HCT116 (cell line): ENCODE measurements at regions not wholly inside any gene's neighbourhood (a gene's known extent, or its start where the extent isn't known, plus 50 kb on each side); places are given as distances from the start of the nearest gene placed in this dataset.

ENCODE experiments used
- ATAC-seq: fragments of 200-7000 bp; cut with Tn5 transposase; 2 replicates; pipeline ENCODE4 v1.9.1; 2020; ENCODE audit warnings: mild to moderate bottlenecking, moderate library complexity
- BruUV-seq: library from RNA; stranded (reverse); fragments of 400-500 nt; replicated peaks from 2 replicates; lab custom pipeline; 2021; lab: Mats Ljungman, UMichigan
- CTCF ChIA-PET: fragments of 300-600 bp; sonication (Branson Sonifier 250); formaldehyde crosslinking; loops from one replicate; lab custom pipeline; 2021; ENCODE audit warnings: antibody characterized with exemption; lab: Charles Lee
- POLR2A ChIA-PET: fragments of 300-600, 350-600 bp; sonication (Branson Sonifier 250); formaldehyde crosslinking; loops from one replicate; lab custom pipeline; 2021; ENCODE audit warnings: antibody characterized with exemption; lab: Charles Lee
- RAD21 ChIA-PET, 2 experiments: fragments of 300-600 bp; sonication (Branson Sonifier 250); formaldehyde crosslinking; loops; one replicate each; lab custom pipeline; 2023; ENCODE audit warnings: low total read pairs in 2 of 2; ENCODE audit not compliant: uncharacterized antibody in 2 of 2, unreplicated experiment in 2 of 2, low non-redundant PET in 1 of 2; lab: Charles Lee
- DNase-seq: peaks from one replicate; pipeline ENCODE4 v3.0.0-alpha.2; 2010; ENCODE audit warnings: low read depth, low spot score
- H2AFZ ChIP-seq: fragments of 200-600 bp; shearing (Covaris generic), sonication (generic); 2 replicates; pipeline ENCODE4 v1.6.1; 2017; ENCODE audit warnings: low read depth, mixed run types, mixed read lengths, antibody characterized with exemption, low read length; ENCODE audit not compliant: poor library complexity, severe bottlenecking
- H3K27ac ChIP-seq: 2 replicates; pipeline ENCODE4 v1.5.1; 2012; ENCODE audit warnings: low read depth, low read length
- H3K27me3 ChIP-seq: fragments of 200-600 bp; sonication (generic); 2 replicates; pipeline ENCODE4 v1.6.1; 2016; ENCODE audit warnings: mixed run types, low read length, mixed read lengths; ENCODE audit not compliant: insufficient read depth
- H3K36me3 ChIP-seq, 2 experiments: fragments of 200-500 bp in 1 of 2; fragments of 200-600 bp in 1 of 2; sonication (Bioruptor generic) in 1 of 2; sonication (generic) in 1 of 2; 2 replicates each; pipeline versions ENCODE4 v1.5.1 to v1.6.1; 2014 to 2016; ENCODE audit warnings: low read length in 2 of 2, inconsistent platforms in 1 of 2, mixed read lengths in 1 of 2, mixed run types in 1 of 2; ENCODE audit not compliant: insufficient read depth in 2 of 2, control insufficient read depth in 1 of 2
- H3K4me1 ChIP-seq, 2 experiments: fragments of 200-600 bp in 1 of 2; sonication (generic) in 1 of 2; 2 replicates each; pipeline versions ENCODE4 v1.5.1 to v1.6.1; 2012 to 2017; ENCODE audit warnings: low read length in 2 of 2, inconsistent platforms in 1 of 2, mild to moderate bottlenecking in 1 of 2, mixed read lengths in 1 of 2, mixed run types in 1 of 2, moderate library complexity in 1 of 2; ENCODE audit not compliant: insufficient read depth in 2 of 2, control insufficient read depth in 1 of 2
- H3K4me2 ChIP-seq: fragments of 200-600 bp; sonication (generic); 2 replicates; pipeline ENCODE4 v1.6.1; 2017; ENCODE audit warnings: mixed run types, low read length, mixed read lengths
- H3K4me3 ChIP-seq, 2 experiments: fragments of 200-600 bp in 1 of 2; sonication (generic) in 1 of 2; replicated peaks in 1 of 2; 2 replicates each; pipeline ENCODE4 v1.5.1; 2011 to 2016; ENCODE audit warnings: low read length in 2 of 2, control low read depth in 1 of 2, low read depth in 1 of 2, mild to moderate bottlenecking in 1 of 2, mixed read lengths in 1 of 2, mixed run types in 1 of 2
- H3K79me2 ChIP-seq: fragments of 200-600 bp; sonication (generic); 2 replicates; pipeline ENCODE4 v1.6.1; 2017; ENCODE audit warnings: mild to moderate bottlenecking, mixed run types, low read length, moderate library complexity, mixed read lengths; ENCODE audit not compliant: insufficient read depth
- H3K9ac ChIP-seq: fragments of 200-600 bp; sonication (generic); 2 replicates; pipeline ENCODE4 v1.6.1; 2016; ENCODE audit warnings: low read length, mixed read lengths
- H3K9me2 ChIP-seq: fragments of 200-600 bp; sonication (generic), shearing (Covaris generic); 2 replicates; pipeline ENCODE4 v1.6.1; 2017; ENCODE audit warnings: mixed run types, mild to moderate bottlenecking, moderate library complexity; ENCODE audit not compliant: insufficient read depth
- H3K9me3 ChIP-seq, 2 experiments: fragments of 200-500 bp in 1 of 2; fragments of 200-600 bp in 1 of 2; sonication (Bioruptor generic) in 1 of 2; sonication (generic) in 1 of 2; 2 replicates each; pipeline ENCODE4 v1.6.1; 2014 to 2017; ENCODE audit warnings: low read length in 2 of 2, mixed read lengths in 2 of 2, inconsistent platforms in 1 of 2, low read depth in 1 of 2, mild to moderate bottlenecking in 1 of 2, mixed run types in 1 of 2, moderate library complexity in 1 of 2; ENCODE audit not compliant: control insufficient read depth in 1 of 2, insufficient read depth in 1 of 2
- H4K20me1 ChIP-seq: fragments of 200-600 bp; sonication (generic), shearing (Covaris generic); 2 replicates; pipeline ENCODE4 v1.6.1; 2017; ENCODE audit warnings: mixed run types, mild to moderate bottlenecking, moderate library complexity; ENCODE audit not compliant: insufficient read depth
- REST ChIP-seq: IDR thresholded peaks from 2 replicates; pipeline ENCODE4 v1.6.1; 2012; ENCODE audit warnings: low read depth
- ZBTB33 ChIP-seq: IDR thresholded peaks from 2 replicates; pipeline ENCODE4 v1.6.1; 2011; ENCODE audit warnings: mild to moderate bottlenecking, low read length, moderate library complexity; ENCODE audit not compliant: insufficient replicate concordance; ENCODE audit errors: extremely low read depth
- ZNF274 ChIP-seq: fragments of 200-500 bp; sonication (Bioruptor generic); IDR thresholded peaks from 2 replicates; pipeline ENCODE4 v1.6.1; 2014; ENCODE audit warnings: mild to moderate bottlenecking, low read depth, low read length, inconsistent platforms
- intact Hi-C: fragments of 100-400 bp; cut with micrococcal nuclease; formaldehyde crosslinking; loops from 2 replicates; pipeline ENCODE4 v1.10.0; 2022
- TF ChIP-seq, protein P1 (sequence below): IDR thresholded peaks from 2 replicates; pipeline ENCODE4 v1.6.1; 2012
- TF ChIP-seq, protein P2 (sequence below): IDR thresholded peaks from 2 replicates; pipeline ENCODE4 v1.6.1; 2012

- no peaks in the 10 kb centered on the region for H3K36me3 ChIP-seq
- H3K79me2 ChIP-seq = no peaks in the 10 kb centered on the region
- H3K27me3 ChIP-seq = no peaks in the 10 kb centered on the region
- POLR2A ChIA-PET = no interaction called here
- BruUV-seq = no TSS peak
- H3K4me1 ChIP-seq = no peaks in the 10 kb centered on the region
- no peak overlapping the region for H3K9ac ChIP-seq
- RAD21 ChIA-PET = no interaction called here
- no peaks in the 10 kb centered on the region for H3K9me3 ChIP-seq
- H3K9me2 ChIP-seq = no peaks in the 10 kb centered on the region
- no peak overlapping the region for H3K4me3 ChIP-seq
- no peak for ATAC-seq
- no peak overlapping the region for H3K4me2 ChIP-seq
- CTCF ChIA-PET = no interaction called here
- TF ChIP-seq REST = no peak
- no peak for TF ChIP-seq ZNF274
- H3K27ac ChIP-seq = no peak overlapping the region
- no peak for DNase-seq
- H2AFZ ChIP-seq = no peak overlapping the region
- intact Hi-C loops = no loop called here
- H4K20me1 ChIP-seq = no peaks in the 10 kb centered on the region
Measured at GRCh38 chr3:72558001-72558400, 290.2 kb downstream of the SHQ1 start.

DNA sequence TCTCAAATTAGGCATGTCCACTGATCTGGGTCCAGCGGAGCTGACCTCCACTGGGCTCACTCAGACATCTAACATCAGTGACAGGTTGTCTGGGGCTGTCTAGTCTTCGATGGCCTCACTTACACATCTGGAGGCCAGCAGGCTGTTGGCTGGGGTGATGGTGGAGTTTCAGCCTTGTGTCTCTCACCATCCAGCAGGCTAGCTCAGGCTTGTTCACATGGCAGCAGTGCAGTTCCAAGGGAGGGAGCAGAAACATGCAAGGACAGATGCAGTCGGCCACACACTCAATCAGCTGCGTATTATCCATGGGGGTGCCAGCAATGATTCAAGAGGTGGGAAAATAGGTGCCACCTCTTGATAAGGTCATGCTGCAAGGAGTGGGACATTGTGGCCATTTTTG, 292.5 kb downstream of the SHQ1 start:
- TF ChIP-seq ZBTB33 = no peak
- TF ChIP-seq, protein P1, sequence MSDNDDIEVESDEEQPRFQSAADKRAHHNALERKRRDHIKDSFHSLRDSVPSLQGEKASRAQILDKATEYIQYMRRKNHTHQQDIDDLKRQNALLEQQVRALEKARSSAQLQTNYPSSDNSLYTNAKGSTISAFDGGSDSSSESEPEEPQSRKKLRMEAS = no peak
- TF ChIP-seq, protein P2, sequence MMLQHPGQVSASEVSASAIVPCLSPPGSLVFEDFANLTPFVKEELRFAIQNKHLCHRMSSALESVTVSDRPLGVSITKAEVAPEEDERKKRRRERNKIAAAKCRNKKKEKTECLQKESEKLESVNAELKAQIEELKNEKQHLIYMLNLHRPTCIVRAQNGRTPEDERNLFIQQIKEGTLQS = no peak
- H3K36me3 ChIP-seq = no peaks in the 10 kb centered on the region
- H4K20me1 ChIP-seq = no peaks in the 10 kb centered on the region
- no peak for DNase-seq
- no peaks in the 10 kb centered on the region for H3K27me3 ChIP-seq
- ChIA-PET POLR2A (no interaction called here), RAD21 (no interaction called here), CTCF (no interaction called here)
- H3K9ac ChIP-seq = no peak overlapping the region
- no peaks in the 10 kb centered on the region for H3K4me1 ChIP-seq
- no peak overlapping the region for H2AFZ ChIP-seq
- H3K27ac ChIP-seq = no peak overlapping the region
- no peak overlapping the region for H3K4me2 ChIP-seq
- intact Hi-C loops = no loop called here
- BruUV-seq = no TSS peak
- ATAC-seq = no peak
- H3K9me2 ChIP-seq = no peaks in the 10 kb centered on the region
- no peaks in the 10 kb centered on the region for H3K79me2 ChIP-seq
- H3K4me3 ChIP-seq = no peak overlapping the region
- no peaks in the 10 kb centered on the region for H3K9me3 ChIP-seq
